GM13976 (cell line): ENCODE measurements at regions not wholly inside any gene's neighbourhood (a gene's known extent, or its start where the extent isn't known, plus 50 kb on each side); places are given as distances from the start of the nearest gene placed in this dataset.

Experiments used
- DNase-seq: peaks from one replicate; pipeline ENCODE4 v3.0.0; 2012; ENCODE audit warnings: low spot score
- in situ Hi-C: fragments of 300-500 bp; cut with MboI; formaldehyde crosslinking; loops from one replicate; pipeline ENCODE4 v1.12.0; 2022; ENCODE audit warnings: low sequenced_read_pairs, mixed read lengths, inconsistent platforms; ENCODE audit not compliant: unreplicated experiment
- TF ChIP-seq, protein P1 (sequence below): IDR thresholded peaks from 2 replicates; pipeline ENCODE4 v1.5.1; 2012; ENCODE audit warnings: borderline replicate concordance, mild to moderate bottlenecking; ENCODE audit not compliant: insufficient read depth; ENCODE audit errors: extremely low read depth, missing control alignments, control extremely low read depth

GRCh38 chr13:90300015-90300414 lies 1047.5 kb upstream of the MIR17HG start:
- no peak for DNase-seq
- TF ChIP-seq, protein P1, sequence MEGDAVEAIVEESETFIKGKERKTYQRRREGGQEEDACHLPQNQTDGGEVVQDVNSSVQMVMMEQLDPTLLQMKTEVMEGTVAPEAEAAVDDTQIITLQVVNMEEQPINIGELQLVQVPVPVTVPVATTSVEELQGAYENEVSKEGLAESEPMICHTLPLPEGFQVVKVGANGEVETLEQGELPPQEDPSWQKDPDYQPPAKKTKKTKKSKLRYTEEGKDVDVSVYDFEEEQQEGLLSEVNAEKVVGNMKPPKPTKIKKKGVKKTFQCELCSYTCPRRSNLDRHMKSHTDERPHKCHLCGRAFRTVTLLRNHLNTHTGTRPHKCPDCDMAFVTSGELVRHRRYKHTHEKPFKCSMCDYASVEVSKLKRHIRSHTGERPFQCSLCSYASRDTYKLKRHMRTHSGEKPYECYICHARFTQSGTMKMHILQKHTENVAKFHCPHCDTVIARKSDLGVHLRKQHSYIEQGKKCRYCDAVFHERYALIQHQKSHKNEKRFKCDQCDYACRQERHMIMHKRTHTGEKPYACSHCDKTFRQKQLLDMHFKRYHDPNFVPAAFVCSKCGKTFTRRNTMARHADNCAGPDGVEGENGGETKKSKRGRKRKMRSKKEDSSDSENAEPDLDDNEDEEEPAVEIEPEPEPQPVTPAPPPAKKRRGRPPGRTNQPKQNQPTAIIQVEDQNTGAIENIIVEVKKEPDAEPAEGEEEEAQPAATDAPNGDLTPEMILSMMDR = no peak
- in situ Hi-C loops = no loop called here

GRCh38 chr13:90302107-90302506 lies 1045.4 kb upstream of the MIR17HG start:
- DNase-seq = no peak
- in situ Hi-C loops = no loop called here
- TF ChIP-seq, protein P1 = no peak

DNA sequence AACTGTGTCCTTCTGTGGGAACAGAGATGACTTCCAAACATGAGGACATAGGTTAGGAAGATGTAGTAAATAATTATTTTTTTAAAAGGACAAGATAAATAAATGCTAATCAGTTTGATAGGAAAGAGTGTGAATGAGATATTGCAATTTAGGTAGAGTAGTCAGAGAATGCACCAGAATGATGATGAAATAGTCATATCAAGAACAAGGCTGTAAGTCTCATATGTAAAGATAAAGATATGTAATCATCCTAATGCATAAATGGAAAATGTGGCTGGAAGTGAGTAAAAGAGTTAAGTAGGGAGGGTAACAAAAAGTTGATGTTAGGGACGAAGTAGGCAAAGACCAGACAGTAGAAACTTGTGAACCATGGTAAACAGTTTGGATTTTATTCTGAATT lies 1041.7 kb upstream of the MIR17HG start:
- DNase-seq = no peak
- in situ Hi-C loops = no loop called here
- TF ChIP-seq, protein P1 = no peak

DNA sequence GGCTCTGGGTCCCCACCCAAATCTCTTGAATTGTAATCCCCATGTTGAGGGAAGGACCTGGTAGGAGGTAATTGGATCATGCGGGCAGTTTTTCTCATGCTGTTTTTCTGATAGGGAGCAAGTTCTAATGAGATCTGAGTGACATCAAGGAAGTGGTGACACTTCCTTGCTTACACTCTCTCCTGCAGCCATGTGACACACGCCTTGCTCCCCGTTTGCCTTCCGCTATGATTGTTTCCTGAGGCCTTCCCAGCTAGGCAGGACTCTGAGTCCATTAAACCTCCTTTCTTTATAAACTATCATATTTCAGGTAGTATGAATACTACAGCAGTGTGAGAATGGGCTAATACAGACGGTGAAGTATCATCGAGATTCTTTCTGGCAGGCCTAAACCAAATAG lies 1040.4 kb upstream of the MIR17HG start:
- TF ChIP-seq, protein P1 = no peak
- DNase-seq = no peak
- in situ Hi-C loops = no loop called here

GRCh38 chr13:90308249-90308648 lies 1039.2 kb upstream of the MIR17HG start:
- in situ Hi-C loops = no loop called here
- no peak for DNase-seq
- TF ChIP-seq, protein P1 = no peak

DNA sequence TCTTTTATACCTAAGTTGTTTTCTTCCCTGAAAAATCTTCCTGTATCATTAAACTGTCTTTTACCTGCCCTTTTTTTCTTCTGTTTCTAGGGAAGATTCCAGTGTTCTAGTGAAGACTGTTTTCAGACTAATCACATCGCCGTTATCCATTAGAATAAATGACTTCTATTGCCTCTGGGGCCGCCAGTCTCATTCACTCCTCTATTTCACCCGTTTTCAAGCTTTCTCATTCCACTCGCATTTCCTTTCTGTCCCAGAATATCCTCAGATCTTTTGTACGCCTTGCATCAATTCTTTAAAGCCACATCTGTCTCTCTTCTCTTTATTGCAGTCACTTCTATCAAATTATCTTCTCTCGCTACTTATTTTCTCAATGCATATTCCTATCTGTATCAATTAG lies 1035.6 kb upstream of the MIR17HG start:
- DNase-seq = no peak
- in situ Hi-C loops = no loop called here
- TF ChIP-seq, protein P1 = no peak

GRCh38 chr13:90315061-90315460 lies 1032.4 kb upstream of the MIR17HG start:
- in situ Hi-C loops = no loop called here
- TF ChIP-seq, protein P1 = no peak
- DNase-seq = no peak
